ENCODE measurements at regions not wholly inside any gene's neighbourhood (a gene's known extent, or its start where the extent isn't known, plus 50 kb on each side); places are given as distances from the start of the nearest gene placed in this dataset.
"Not testable (repeated sequence)": the region's sequence is repeated elsewhere in the genome, so short reads cannot be mapped to it uniquely, and the experiment has no call there.

GRCh38 chr6:79403563-79403962, 133.7 kb downstream of the LCA5 start:
- Histone ChIP-seq H2BK120ac (ENCODE audit: low read depth, low read length) (no peak overlapping the region), H3K4ac (ENCODE audit: low read depth in 1 of 2, low read length in 2 of 2) (no peak overlapping the region), H3K4me2 (ENCODE audit: low read length, poor library complexity, severe bottlenecking) (no peak overlapping the region), H4K91ac (ENCODE audit: low read length) (no peak overlapping the region), H3K14ac (ENCODE audit: low read length in 2 of 2) (no peak overlapping the region), H3K9ac (ENCODE audit: low read length) (no peak overlapping the region), H2BK5ac (ENCODE audit: low read depth, low read length, poor library complexity, severe bottlenecking) (no peak overlapping the region), H3K4me3 (ENCODE audit: insufficient read depth in 1 of 2, low read depth in 1 of 2, low read length in 2 of 2) (no peak overlapping the region), H3K27me3 (ENCODE audit: control insufficient read depth in 1 of 2, insufficient read depth in 1 of 2, low read length in 2 of 2) (no peaks in the 10 kb centered on the region), H2AFZ (ENCODE audit: low read depth, low read length) (no peak overlapping the region), H4K8ac (ENCODE audit: low read length) (no peak overlapping the region), H3K36me3 (ENCODE audit: control insufficient read depth in 1 of 2, insufficient read depth in 2 of 2, low read depth in 1 of 2, low read length in 2 of 2) (no peaks in the 10 kb centered on the region), H2AK5ac (ENCODE audit: low read length, severe bottlenecking) (no peak overlapping the region), H2BK12ac (ENCODE audit: low read length in 2 of 2) (no peak overlapping the region), H3K9me3 (ENCODE audit: control insufficient read depth, low read length) (peaks cover 4% of the 10 kb centered on the region), H3K18ac (ENCODE audit: low read depth in 1 of 2, low read length in 2 of 2) (no peak overlapping the region), H3K4me1 (ENCODE audit: control insufficient read depth, insufficient read depth, low read depth, low read length) (no peaks in the 10 kb centered on the region), H3K79me1 (replicated peaks; ENCODE audit: low read length, poor library complexity, severe bottlenecking) (no peaks in the 10 kb centered on the region), H3K23ac (ENCODE audit: low read length in 2 of 2) (no peak overlapping the region), H3K27ac (ENCODE audit: low read length, poor library complexity, severe bottlenecking) (no peak overlapping the region), H2BK15ac (ENCODE audit: low read depth, poor library complexity, severe bottlenecking) (no peak overlapping the region)
- 78% methylated on average over 1 of the region's 1 CpG for WGBS
- no peak for DNase-seq

GRCh38 chr6:79403086-79403485, 134.1 kb downstream of the LCA5 start:
- peaks cover 4% of the 10 kb centered on the region for H3K9me3 ChIP-seq (ENCODE audit: control insufficient read depth, low read length)
- H3K23ac ChIP-seq (ENCODE audit: low read length in 2 of 2) = no peak overlapping the region
- H2AFZ ChIP-seq (ENCODE audit: low read depth, low read length) = no peak overlapping the region
- no peak overlapping the region for H3K4ac ChIP-seq (ENCODE audit: low read depth in 1 of 2, low read length in 2 of 2)
- H3K27me3 ChIP-seq (ENCODE audit: control insufficient read depth in 1 of 2, insufficient read depth in 1 of 2, low read length in 2 of 2) = no peaks in the 10 kb centered on the region
- no peaks in the 10 kb centered on the region for H3K79me1 ChIP-seq (replicated peaks; ENCODE audit: low read length, poor library complexity, severe bottlenecking)
- no peak overlapping the region for H2BK120ac ChIP-seq (ENCODE audit: low read depth, low read length)
- no peak overlapping the region for H2BK15ac ChIP-seq (ENCODE audit: low read depth, poor library complexity, severe bottlenecking)
- no peak for DNase-seq
- H3K9ac ChIP-seq (ENCODE audit: low read length) = no peak overlapping the region
- H2BK12ac ChIP-seq (ENCODE audit: low read length in 2 of 2) = no peak overlapping the region
- H3K4me3 ChIP-seq (ENCODE audit: insufficient read depth in 1 of 2, low read depth in 1 of 2, low read length in 2 of 2) = no peak overlapping the region
- H3K18ac ChIP-seq (ENCODE audit: low read depth in 1 of 2, low read length in 2 of 2) = no peak overlapping the region
- H3K4me2 ChIP-seq (ENCODE audit: low read length, poor library complexity, severe bottlenecking) = no peak overlapping the region
- H3K36me3 ChIP-seq (ENCODE audit: control insufficient read depth in 1 of 2, insufficient read depth in 2 of 2, low read depth in 1 of 2, low read length in 2 of 2) = no peaks in the 10 kb centered on the region
- no peak overlapping the region for H3K27ac ChIP-seq (ENCODE audit: low read length, poor library complexity, severe bottlenecking)
- H2AK5ac ChIP-seq (ENCODE audit: low read length, severe bottlenecking) = no peak overlapping the region
- H3K14ac ChIP-seq (ENCODE audit: low read length in 2 of 2) = no peak overlapping the region
- no peak overlapping the region for H4K91ac ChIP-seq (ENCODE audit: low read length)
- no peaks in the 10 kb centered on the region for H3K4me1 ChIP-seq (ENCODE audit: control insufficient read depth, insufficient read depth, low read depth, low read length)
- H4K8ac ChIP-seq (ENCODE audit: low read length) = no peak overlapping the region
- H2BK5ac ChIP-seq (ENCODE audit: low read depth, low read length, poor library complexity, severe bottlenecking) = no peak overlapping the region

- Histone ChIP-seq H3K4me1 (ENCODE audit: control insufficient read depth, insufficient read depth, low read depth, low read length) (no peaks in the 10 kb centered on the region), H2BK12ac (ENCODE audit: low read length in 2 of 2) (no peak overlapping the region), H2AFZ (ENCODE audit: low read depth, low read length) (no peak overlapping the region), H3K4ac (ENCODE audit: low read depth in 1 of 2, low read length in 2 of 2) (no peak overlapping the region), H3K4me3 (ENCODE audit: insufficient read depth in 1 of 2, low read depth in 1 of 2, low read length in 2 of 2) (no peak overlapping the region), H3K27ac (ENCODE audit: low read length, poor library complexity, severe bottlenecking) (no peak overlapping the region), H3K14ac (ENCODE audit: low read length in 2 of 2) (no peak overlapping the region), H2AK5ac (ENCODE audit: low read length, severe bottlenecking) (no peak overlapping the region), H4K91ac (ENCODE audit: low read length) (no peak overlapping the region), H2BK5ac (ENCODE audit: low read depth, low read length, poor library complexity, severe bottlenecking) (no peak overlapping the region), H3K18ac (ENCODE audit: low read depth in 1 of 2, low read length in 2 of 2) (no peak overlapping the region), H3K23ac (ENCODE audit: low read length in 2 of 2) (no peak overlapping the region), H3K9ac (ENCODE audit: low read length) (no peak overlapping the region), H2BK120ac (ENCODE audit: low read depth, low read length) (no peak overlapping the region), H3K27me3 (ENCODE audit: control insufficient read depth in 1 of 2, insufficient read depth in 1 of 2, low read length in 2 of 2) (no peaks in the 10 kb centered on the region), H3K79me1 (replicated peaks; ENCODE audit: low read length, poor library complexity, severe bottlenecking) (no peaks in the 10 kb centered on the region), H3K9me3 (ENCODE audit: control insufficient read depth, low read length) (no peaks in the 10 kb centered on the region), H2BK15ac (ENCODE audit: low read depth, poor library complexity, severe bottlenecking) (no peak overlapping the region), H3K36me3 (ENCODE audit: control insufficient read depth in 1 of 2, insufficient read depth in 2 of 2, low read depth in 1 of 2, low read length in 2 of 2) (no peaks in the 10 kb centered on the region), H3K4me2 (ENCODE audit: low read length, poor library complexity, severe bottlenecking) (no peak overlapping the region), H4K8ac (ENCODE audit: low read length) (no peak overlapping the region)
- WGBS = 80% methylated on average over 3 of the region's 3 CpGs
- no peak for DNase-seq
Observed at GRCh38 chr6:79399499-79399898, 137.7 kb downstream of the LCA5 start.

- not testable (repeated sequence) for H3K4me2 ChIP-seq (ENCODE audit: low read length, poor library complexity, severe bottlenecking); H3K4me3 ChIP-seq (ENCODE audit: insufficient read depth in 1 of 2, low read depth in 1 of 2, low read length in 2 of 2); H3K27ac ChIP-seq (ENCODE audit: low read length, poor library complexity, severe bottlenecking); H3K9ac ChIP-seq (ENCODE audit: low read length); H4K8ac ChIP-seq (ENCODE audit: low read length); H4K91ac ChIP-seq (ENCODE audit: low read length); H3K4ac ChIP-seq (ENCODE audit: low read depth in 1 of 2, low read length in 2 of 2); H2BK15ac ChIP-seq (ENCODE audit: low read depth, poor library complexity, severe bottlenecking); H3K27me3 ChIP-seq (ENCODE audit: control insufficient read depth in 1 of 2, insufficient read depth in 1 of 2, low read length in 2 of 2); DNase-seq; H3K79me1 ChIP-seq (replicated peaks; ENCODE audit: low read length, poor library complexity, severe bottlenecking); H3K18ac ChIP-seq (ENCODE audit: low read depth in 1 of 2, low read length in 2 of 2); H3K9me3 ChIP-seq (ENCODE audit: control insufficient read depth, low read length); H2AK5ac ChIP-seq (ENCODE audit: low read length, severe bottlenecking); H3K36me3 ChIP-seq (ENCODE audit: control insufficient read depth in 1 of 2, insufficient read depth in 2 of 2, low read depth in 1 of 2, low read length in 2 of 2); H3K23ac ChIP-seq (ENCODE audit: low read length in 2 of 2); H2BK120ac ChIP-seq (ENCODE audit: low read depth, low read length); H2AFZ ChIP-seq (ENCODE audit: low read depth, low read length); H2BK12ac ChIP-seq (ENCODE audit: low read length in 2 of 2); H2BK5ac ChIP-seq (ENCODE audit: low read depth, low read length, poor library complexity, severe bottlenecking); H3K4me1 ChIP-seq (ENCODE audit: control insufficient read depth, insufficient read depth, low read depth, low read length); H3K14ac ChIP-seq (ENCODE audit: low read length in 2 of 2)
- 92% methylated on average over 1 of the region's 2 CpGs for WGBS
Observed at GRCh38 chr6:79398617-79399016, 138.6 kb downstream of the LCA5 start.
